SH-SY5Y (cell line): ENCODE measurements at regions not wholly inside any gene's neighbourhood (a gene's known extent, or its start where the extent isn't known, plus 50 kb on each side); places are given as distances from the start of the nearest gene placed in this dataset.

Experiments used
- GATA2 ChIP-seq: IDR thresholded peaks from 2 replicates; pipeline ENCODE4 v1.6.1; 2011; ENCODE audit warnings: mild to moderate bottlenecking, low read depth, low read length
- GATA3 ChIP-seq: IDR thresholded peaks from 2 replicates; pipeline ENCODE4 v1.6.1; 2011; ENCODE audit warnings: low read depth, mild to moderate bottlenecking, low read length, moderate library complexity

DNA sequence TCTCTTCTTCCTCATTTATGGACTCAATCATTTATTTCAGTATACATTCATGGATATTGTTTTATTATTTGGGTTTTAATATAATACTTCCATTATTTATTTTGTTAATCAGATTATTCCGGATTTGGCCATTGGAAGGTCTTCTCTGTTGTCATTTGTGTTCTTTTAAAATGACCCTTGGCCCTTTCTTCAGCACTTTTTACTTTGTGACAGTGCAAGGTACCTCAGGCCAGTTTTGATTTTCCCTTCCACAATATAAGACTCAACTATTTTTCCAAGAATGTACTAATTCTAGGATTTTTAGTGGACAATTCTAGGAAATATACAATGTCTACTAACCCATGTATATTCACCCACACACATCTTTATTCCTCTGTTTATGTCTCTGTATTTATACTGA, 521.4 kb upstream of the FOXG1 start:
- TF ChIP-seq GATA3 (no peak), GATA2 (no peak)
